ENCODE measurements at regions not wholly inside any gene's neighbourhood (a gene's known extent, or its start where the extent isn't known, plus 50 kb on each side); places are given as distances from the start of the nearest gene placed in this dataset.

DNA sequence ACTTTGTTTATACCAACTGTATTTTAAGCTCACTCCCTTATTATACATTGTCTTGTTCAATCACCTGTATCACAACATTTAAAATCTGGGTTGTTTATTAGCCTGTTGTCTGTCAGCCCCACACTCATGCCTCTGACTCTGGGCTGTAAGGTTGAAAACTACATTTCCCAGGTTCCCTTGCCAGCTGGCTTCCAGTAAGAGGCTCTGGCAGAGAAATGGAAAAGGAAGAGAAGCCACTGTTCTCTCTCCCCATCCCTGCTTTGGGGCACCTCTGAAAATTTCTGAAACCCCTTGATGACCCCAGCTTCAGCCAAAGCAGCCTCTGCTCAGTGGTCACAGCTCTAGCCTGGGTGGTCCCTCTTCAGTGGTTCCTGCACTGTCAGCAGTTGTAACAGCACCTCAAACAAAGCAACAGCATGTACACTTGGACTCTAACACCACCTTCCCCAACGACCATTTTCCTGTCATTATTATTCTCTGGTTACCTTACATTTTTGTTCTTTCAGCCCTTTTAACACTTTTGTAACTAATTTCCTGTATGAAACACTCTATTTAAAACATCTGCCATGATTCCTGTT, 108.9 kb upstream of the LGALSL start:
- TF ChIP-seq POLR2AphosphoS5 (IDR thresholded peaks at IDR 0.05; ENCODE audit: borderline replicate concordance, low read depth, low read length) (no peak), EZH2 (IDR thresholded peaks at IDR 0.05) (no peak), FOXP2 (optimal IDR thresholded peaks at IDR 0.05; ENCODE audit: control extremely low read depth, extremely low read length, insufficient read depth) (no peak)
